22Rv1 (cell line): ENCODE measurements at regions not wholly inside any gene's neighbourhood (a gene's known extent, or its start where the extent isn't known, plus 50 kb on each side); places are given as distances from the start of the nearest gene placed in this dataset.

Experiments used
- H3K27ac ChIP-seq: fragments of 450-650 bp; 2 replicates; pipeline ENCODE4 v1.5.1; 2017
- CTCF ChIP-seq: fragments of 450-650 bp; IDR thresholded peaks from 2 replicates; pipeline ENCODE4 v1.5.1; 2017; ENCODE audit warnings: mild to moderate bottlenecking
- ZFX ChIP-seq: fragments of 450-650 bp; IDR thresholded peaks from 2 replicates; pipeline ENCODE4 v1.6.1; 2017; ENCODE audit warnings: antibody characterized with exemption, borderline replicate concordance

- no peak overlapping the region for H3K27ac ChIP-seq
Observed at GRCh38 chr6:155959898-155960495, 504.4 kb upstream of the NOX3 start.

GRCh38 chr6:155958550-155958949, 502.9 kb upstream of the NOX3 start:
- H3K27ac ChIP-seq: no peak overlapping the region
- TF ChIP-seq CTCF (no peak), ZFX (no peak)

More at GRCh38 chr6:155959898-155960495, 504.4 kb upstream of the NOX3 start:
- no peak for TF ChIP-seq CTCF
- no peak for TF ChIP-seq ZFX

GRCh38 chr6:155955038-155955437, 499.4 kb upstream of the NOX3 start:
- H3K27ac ChIP-seq: no peak overlapping the region
- TF ChIP-seq CTCF (no peak), ZFX (no peak)

- no peak overlapping the region for H3K27ac ChIP-seq
- TF ChIP-seq CTCF: no peak
- TF ChIP-seq ZFX: no peak
Observed at GRCh38 chr6:155954149-155954548, 498.5 kb upstream of the NOX3 start.

GRCh38 chr6:155949256-155949655, 493.6 kb upstream of the NOX3 start:
- TF ChIP-seq ZFX (no peak), CTCF (no peak)
- no peak overlapping the region for H3K27ac ChIP-seq

- TF ChIP-seq CTCF (no peak), ZFX (no peak)
- no peak overlapping the region for H3K27ac ChIP-seq
Observed at GRCh38 chr6:155946860-155947259, 491.2 kb upstream of the NOX3 start.

GRCh38 chr6:155943635-155944034, 488.0 kb upstream of the NOX3 start:
- no peak overlapping the region for H3K27ac ChIP-seq
- TF ChIP-seq CTCF (no peak), ZFX (no peak)
